ENCODE measurements at regions not wholly inside any gene's neighbourhood (a gene's known extent, or its start where the extent isn't known, plus 50 kb on each side); places are given as distances from the start of the nearest gene placed in this dataset.

DNA sequence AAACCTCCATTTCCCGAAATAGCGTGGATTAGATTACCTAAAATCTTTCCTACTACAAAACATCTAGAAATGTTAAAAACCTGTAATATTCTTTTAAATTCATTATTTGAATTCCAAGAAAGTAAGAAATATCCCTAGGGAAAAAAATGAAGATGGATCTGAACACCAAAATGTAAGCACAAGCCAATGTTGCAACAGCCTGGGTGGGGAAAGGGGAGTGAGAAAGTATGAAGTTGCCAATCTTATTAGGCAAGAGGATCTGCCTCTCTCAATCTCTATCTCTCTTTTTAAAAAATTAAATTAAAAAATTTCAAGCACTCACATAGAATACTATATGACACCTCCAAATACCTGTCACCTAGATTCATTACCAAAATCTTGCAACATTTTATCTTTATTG is 74.9 kb upstream of the IRF2BP2 start:
- TF ChIP-seq, protein P1, sequence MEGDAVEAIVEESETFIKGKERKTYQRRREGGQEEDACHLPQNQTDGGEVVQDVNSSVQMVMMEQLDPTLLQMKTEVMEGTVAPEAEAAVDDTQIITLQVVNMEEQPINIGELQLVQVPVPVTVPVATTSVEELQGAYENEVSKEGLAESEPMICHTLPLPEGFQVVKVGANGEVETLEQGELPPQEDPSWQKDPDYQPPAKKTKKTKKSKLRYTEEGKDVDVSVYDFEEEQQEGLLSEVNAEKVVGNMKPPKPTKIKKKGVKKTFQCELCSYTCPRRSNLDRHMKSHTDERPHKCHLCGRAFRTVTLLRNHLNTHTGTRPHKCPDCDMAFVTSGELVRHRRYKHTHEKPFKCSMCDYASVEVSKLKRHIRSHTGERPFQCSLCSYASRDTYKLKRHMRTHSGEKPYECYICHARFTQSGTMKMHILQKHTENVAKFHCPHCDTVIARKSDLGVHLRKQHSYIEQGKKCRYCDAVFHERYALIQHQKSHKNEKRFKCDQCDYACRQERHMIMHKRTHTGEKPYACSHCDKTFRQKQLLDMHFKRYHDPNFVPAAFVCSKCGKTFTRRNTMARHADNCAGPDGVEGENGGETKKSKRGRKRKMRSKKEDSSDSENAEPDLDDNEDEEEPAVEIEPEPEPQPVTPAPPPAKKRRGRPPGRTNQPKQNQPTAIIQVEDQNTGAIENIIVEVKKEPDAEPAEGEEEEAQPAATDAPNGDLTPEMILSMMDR (IDR thresholded peaks at IDR 0.05; ENCODE audit: extremely low read depth, missing control alignments), result no peak
- DNase-seq (ENCODE audit: low spot score), result no peak

DNA sequence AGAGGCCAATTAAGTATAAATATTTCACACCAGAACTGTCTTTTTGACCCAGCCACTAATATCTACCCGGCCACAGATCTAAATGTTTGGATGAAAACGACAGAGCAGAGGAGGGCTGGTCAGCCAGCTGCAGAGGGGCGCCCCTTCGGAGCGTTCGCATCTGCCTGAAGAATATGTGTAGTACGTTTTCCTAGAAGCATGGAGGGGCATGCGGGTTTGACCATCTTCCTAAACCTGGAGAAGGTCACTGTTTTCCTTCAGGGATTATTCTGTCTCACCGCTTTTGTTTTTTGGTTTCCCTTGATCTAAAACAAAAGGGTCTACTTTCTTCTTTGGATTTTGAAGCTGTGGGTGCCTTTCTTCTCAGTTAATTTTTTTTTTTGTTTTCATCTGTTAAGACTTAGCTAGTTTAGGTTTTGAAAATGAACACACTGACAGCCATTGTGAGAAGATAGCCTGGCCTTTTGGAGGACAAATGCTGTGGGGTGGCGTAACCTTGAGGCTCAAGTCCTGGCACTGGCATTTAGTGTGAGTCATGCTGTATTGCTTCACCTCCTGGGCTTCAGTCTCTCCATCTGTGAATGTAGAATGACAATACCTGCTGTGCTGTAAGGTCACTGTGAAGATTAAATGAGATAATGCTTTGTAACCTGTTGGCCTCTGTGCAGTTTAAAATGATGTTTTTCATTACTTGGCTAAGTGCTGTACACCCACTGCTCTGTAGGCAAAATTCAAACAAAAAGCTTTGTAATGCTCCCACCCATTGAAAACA is 74.1 kb upstream of the IRF2BP2 start:
- TF ChIP-seq, protein P1 (IDR thresholded peaks at IDR 0.05; ENCODE audit: extremely low read depth, missing control alignments), result no peak
- DNase-seq (ENCODE audit: low spot score), result no peak

DNA sequence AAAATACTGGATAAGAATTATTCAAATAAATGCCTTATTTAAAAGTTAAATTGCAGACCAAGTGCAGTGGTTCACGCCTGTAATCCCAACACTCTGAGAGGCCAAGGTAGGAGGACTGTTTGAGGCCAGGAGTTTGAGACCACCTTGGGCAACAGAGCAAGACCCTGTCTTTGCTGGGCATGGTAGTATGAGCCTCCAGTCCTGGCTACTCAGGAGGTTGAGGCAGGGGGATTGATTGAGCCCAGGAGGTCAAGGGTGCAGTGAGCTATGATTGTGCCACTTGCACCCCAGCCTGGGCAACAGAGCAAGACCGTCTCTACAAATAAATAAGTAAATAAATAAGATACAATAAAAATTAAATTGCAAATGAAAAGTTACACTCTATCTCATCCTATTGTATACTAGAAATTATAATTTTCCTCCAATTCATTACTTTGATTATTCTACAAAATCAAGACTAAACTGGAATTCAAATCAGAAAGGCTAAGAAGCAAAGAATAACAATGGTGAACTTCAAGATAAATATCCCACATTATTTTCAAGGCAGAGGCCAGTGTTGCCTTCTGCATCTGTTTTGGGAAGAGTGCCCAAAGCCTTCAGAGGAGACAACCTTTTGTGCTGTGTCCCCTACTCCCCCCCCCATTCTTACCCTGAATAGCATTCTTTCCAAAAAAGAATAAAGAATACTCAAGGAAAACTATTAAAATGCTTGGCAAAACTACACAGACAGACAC is 73.3 kb upstream of the IRF2BP2 start:
- TF ChIP-seq, protein P1 (IDR thresholded peaks at IDR 0.05; ENCODE audit: extremely low read depth, missing control alignments), result no peak
- no peak for DNase-seq (ENCODE audit: low spot score)

DNA sequence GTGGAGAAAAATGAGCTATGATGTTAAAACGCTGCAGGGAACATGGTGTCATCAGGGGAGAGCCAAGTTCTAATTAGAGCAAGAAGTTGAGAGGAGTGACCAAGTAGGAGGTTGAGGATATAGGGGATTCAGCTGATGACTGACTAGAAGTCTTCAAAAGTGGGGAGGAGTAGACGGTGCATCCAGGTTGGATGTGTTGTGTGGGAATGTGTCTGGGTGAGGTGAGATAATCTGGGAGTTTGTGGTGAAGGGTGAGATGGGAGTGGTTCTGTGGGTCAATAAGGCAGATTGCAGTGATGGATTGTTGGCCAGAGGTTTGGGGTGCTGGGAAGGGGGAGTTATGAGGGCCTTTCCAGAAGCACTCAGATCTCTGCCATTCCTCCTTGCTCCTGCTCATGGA is 72.0 kb upstream of the IRF2BP2 start:
- DNase-seq (ENCODE audit: low spot score), result no peak
- TF ChIP-seq, protein P1 (IDR thresholded peaks at IDR 0.05; ENCODE audit: extremely low read depth, missing control alignments), result no peak

DNA sequence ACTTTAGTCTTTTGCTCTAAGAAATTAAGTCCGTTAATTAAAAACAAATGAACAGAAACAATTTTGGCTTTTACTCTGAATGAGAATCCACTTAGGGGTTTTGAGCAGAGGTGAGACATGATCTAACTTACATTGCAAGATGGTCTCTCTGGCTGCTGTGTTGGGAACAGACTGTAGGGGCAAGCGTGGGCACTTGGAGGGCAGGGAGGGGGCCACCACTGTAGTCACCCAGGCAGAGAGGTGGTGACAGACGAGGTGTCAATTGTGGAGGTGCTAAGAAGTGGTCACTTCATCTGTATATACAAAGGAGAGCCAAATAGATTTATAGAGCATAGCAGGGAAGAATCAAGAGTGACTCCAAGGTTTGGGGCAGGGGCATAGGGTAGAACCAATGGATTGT is 71.1 kb upstream of the IRF2BP2 start:
- TF ChIP-seq, protein P1 (IDR thresholded peaks at IDR 0.05; ENCODE audit: extremely low read depth, missing control alignments), result no peak

DNA sequence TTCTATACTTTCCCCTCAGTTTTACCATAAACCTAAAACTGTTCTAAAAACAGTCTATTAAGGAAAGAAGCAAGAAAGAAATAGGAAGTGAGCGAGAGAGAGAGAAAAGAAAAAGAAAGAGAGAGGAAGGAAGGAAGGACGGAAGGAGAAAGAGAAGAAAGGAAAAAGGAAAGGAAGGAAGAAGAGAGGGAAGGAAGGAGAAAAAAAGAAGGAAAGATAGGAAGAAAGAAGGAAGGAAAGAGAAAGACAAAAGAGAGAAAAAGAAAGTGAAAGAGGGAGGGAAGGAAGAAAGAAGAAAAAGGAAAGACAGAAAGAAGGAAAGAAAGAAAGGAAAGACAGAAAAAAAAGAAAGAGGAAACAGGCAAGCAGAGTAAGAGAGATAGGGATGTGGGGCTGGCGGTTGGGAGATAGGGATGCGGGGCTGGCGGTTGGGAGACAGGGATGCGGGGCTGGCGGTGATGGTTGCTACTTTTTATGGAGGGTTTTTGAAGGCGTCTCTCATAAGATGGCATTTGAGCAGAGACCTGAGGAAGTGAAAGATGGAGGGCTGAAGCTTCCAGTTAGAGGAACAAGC is 70.4 kb upstream of the IRF2BP2 start:
- DNase-seq (ENCODE audit: low spot score), result no peak
- TF ChIP-seq, protein P1 (IDR thresholded peaks at IDR 0.05; ENCODE audit: extremely low read depth, missing control alignments), result no peak

More for the DNA sequence above, 71.1 kb upstream of the IRF2BP2 start:
- DNase-seq (ENCODE audit: low spot score), result no peak

DNA sequence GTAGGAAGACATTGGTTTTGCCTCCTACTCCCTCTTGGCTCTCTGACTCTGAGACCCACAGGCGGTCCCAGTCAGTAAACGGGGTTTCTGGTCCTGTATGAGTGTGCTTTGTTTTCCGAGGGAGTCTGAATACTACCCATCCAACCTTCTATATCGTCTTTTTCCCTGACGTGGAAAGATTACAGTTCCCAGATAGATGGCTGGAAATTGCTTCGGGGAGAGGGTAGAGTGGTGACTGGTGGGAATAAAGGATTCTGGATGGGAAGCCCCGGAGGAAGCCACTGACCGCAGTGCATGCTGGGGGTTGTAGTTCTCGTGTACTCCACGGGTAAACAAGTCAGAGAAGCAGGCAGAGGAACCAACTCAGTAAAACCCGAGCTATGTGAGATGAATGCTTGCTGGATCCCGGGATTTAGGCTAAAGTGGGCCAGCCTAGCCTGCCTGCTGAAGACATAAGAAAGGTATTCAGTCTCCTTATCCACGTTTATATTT is 66.2 kb upstream of the IRF2BP2 start:
- TF ChIP-seq, protein P1 (IDR thresholded peaks at IDR 0.05; ENCODE audit: extremely low read depth, missing control alignments), result no peak
- DNase-seq (ENCODE audit: low spot score), result peak; percentile 70
